ENCODE measurements at regions not wholly inside any gene's neighbourhood (a gene's known extent, or its start where the extent isn't known, plus 50 kb on each side); places are given as distances from the start of the nearest gene placed in this dataset.

DNA sequence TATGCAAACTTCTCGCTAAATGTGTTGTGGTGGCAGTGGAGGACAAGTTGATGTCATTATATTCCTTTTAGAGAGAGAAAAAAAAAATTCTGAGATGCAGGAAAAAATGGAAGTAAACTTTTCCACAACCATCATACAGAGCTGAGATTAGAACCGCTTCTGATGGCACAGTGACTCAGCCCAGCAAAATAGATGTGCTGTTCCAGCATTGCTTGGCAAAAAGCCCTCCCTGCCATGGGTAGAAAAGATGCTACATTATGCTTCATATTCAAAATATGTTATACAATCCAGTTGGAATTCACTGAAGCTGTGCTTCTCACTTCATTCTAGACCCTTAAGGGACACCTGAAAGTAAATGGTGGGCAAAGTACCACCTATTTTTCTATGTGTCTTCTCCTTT is 1047.6 kb upstream of the FANCL start:
- TF ChIP-seq, protein P1, sequence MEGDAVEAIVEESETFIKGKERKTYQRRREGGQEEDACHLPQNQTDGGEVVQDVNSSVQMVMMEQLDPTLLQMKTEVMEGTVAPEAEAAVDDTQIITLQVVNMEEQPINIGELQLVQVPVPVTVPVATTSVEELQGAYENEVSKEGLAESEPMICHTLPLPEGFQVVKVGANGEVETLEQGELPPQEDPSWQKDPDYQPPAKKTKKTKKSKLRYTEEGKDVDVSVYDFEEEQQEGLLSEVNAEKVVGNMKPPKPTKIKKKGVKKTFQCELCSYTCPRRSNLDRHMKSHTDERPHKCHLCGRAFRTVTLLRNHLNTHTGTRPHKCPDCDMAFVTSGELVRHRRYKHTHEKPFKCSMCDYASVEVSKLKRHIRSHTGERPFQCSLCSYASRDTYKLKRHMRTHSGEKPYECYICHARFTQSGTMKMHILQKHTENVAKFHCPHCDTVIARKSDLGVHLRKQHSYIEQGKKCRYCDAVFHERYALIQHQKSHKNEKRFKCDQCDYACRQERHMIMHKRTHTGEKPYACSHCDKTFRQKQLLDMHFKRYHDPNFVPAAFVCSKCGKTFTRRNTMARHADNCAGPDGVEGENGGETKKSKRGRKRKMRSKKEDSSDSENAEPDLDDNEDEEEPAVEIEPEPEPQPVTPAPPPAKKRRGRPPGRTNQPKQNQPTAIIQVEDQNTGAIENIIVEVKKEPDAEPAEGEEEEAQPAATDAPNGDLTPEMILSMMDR (IDR thresholded peaks at IDR 0.05) = no peak
- no peak overlapping the region for H3K4me3 Mint-ChIP-seq
- peaks cover 41% of the 10 kb centered on the region for H3K9me3 Mint-ChIP-seq
- no peak for DNase-seq
- H3K27ac Mint-ChIP-seq = no peak overlapping the region
- peaks cover 1% of the 10 kb centered on the region; the same call in 1 of the 2 replicates for H3K27me3 Mint-ChIP-seq (ENCODE audit: insufficient read depth)
- H3K36me3 Mint-ChIP-seq (ENCODE audit: low read depth) = no peaks in the 10 kb centered on the region
- no peaks in the 10 kb centered on the region for H3K4me1 Mint-ChIP-seq (ENCODE audit: low read depth)

DNA sequence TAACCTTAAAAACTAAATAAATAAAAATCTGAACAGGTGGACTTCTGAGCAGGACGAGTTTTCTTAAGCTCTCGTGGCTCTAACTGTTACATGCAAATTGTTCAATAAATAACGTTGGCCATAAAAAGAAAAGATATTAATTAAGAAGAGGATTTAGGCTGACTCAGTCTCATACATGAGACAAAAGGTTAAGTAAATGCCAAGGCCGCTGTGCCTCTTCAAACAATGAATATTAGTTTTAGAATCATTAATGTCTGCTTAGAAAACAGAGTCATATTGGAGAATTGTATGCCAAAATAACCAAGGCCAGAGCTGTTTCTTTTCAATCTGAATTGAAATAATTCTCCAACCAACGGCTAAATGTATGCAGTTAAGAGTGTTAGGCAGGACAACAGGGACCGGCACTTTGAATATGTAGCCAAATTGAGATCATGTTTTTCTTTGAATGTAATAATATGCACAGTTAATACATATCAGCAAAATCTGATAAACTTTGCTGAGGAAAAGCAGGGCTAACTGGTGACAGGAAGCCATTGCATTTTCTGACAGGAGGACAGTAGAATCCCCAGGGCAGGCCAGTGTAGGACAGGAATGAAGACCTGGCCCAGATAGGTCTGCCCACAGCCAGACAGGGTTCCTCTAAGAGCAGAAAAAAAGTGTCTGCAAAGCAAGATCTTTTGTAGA is 1041.4 kb upstream of the FANCL start:
- H3K9me3 Mint-ChIP-seq = peaks cover 10% of the 10 kb centered on the region
- H3K27ac Mint-ChIP-seq = no peak overlapping the region
- H3K4me1 Mint-ChIP-seq (ENCODE audit: low read depth) = no peaks in the 10 kb centered on the region
- DNase-seq = no peak
- TF ChIP-seq, protein P1 (IDR thresholded peaks at IDR 0.05) = no peak
- no peaks in the 10 kb centered on the region for H3K36me3 Mint-ChIP-seq (ENCODE audit: low read depth)
- no peak overlapping the region for H3K4me3 Mint-ChIP-seq
- H3K27me3 Mint-ChIP-seq (ENCODE audit: insufficient read depth) = no peaks in the 10 kb centered on the region; the same call in 1 of the 2 replicates

DNA sequence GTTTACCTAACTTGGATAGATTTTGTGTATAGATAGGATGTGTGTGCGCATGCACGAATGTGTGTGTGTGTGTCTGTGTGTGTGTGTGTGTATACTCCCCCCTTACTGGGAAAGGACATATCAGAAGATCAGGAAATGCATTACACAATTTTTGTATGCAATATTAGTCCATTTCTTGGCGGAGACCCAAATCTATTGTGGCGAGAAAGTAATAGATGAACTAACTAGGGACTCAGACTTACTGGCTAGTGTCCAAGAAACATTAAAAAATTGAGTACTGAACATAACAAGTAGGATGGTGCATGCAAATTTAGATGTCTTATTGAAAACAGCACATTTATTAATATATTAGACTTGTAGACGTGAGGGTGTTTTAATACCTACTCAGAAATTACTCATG is 1036.5 kb upstream of the FANCL start:
- Mint-ChIP-seq H3K9me3 (peaks cover 11% of the 10 kb centered on the region; the same call in 1 of the 2 replicates), H3K4me3 (no peak overlapping the region), H3K27ac (no peak overlapping the region), H3K4me1 (ENCODE audit: low read depth) (no peaks in the 10 kb centered on the region), H3K27me3 (ENCODE audit: insufficient read depth) (no peaks in the 10 kb centered on the region), H3K36me3 (ENCODE audit: low read depth) (no peaks in the 10 kb centered on the region)
- DNase-seq = no peak
- TF ChIP-seq, protein P1 (IDR thresholded peaks at IDR 0.05) = no peak

- Mint-ChIP-seq H3K4me1 (ENCODE audit: low read depth) (no peaks in the 10 kb centered on the region), H3K9me3 (peaks cover 11% of the 10 kb centered on the region; the same call in 1 of the 2 replicates), H3K27me3 (ENCODE audit: insufficient read depth) (no peaks in the 10 kb centered on the region), H3K4me3 (no peak overlapping the region), H3K36me3 (ENCODE audit: low read depth) (no peaks in the 10 kb centered on the region), H3K27ac (no peak overlapping the region)
- no peak for DNase-seq
- TF ChIP-seq, protein P1 (IDR thresholded peaks at IDR 0.05) = no peak
These were observed 1035.8 kb upstream of the FANCL start for GRCh38 chr2:59276917-59277316.

GRCh38 chr2:59276033-59276432 is 1034.9 kb upstream of the FANCL start:
- no peak for DNase-seq
- Mint-ChIP-seq H3K27ac (no peak overlapping the region), H3K4me1 (ENCODE audit: low read depth) (no peaks in the 10 kb centered on the region), H3K9me3 (peaks cover 11% of the 10 kb centered on the region; the same call in 1 of the 2 replicates), H3K36me3 (ENCODE audit: low read depth) (no peaks in the 10 kb centered on the region), H3K4me3 (no peak overlapping the region), H3K27me3 (ENCODE audit: insufficient read depth) (no peaks in the 10 kb centered on the region)
- TF ChIP-seq, protein P1 (IDR thresholded peaks at IDR 0.05) = no peak

Measured in HFFc6 (cell line).